Uterus (tissue), 3 donors: ENCODE measurements at regions not wholly inside any gene's neighbourhood (a gene's known extent, or its start where the extent isn't known, plus 50 kb on each side); places are given as distances from the start of the nearest gene placed in this dataset.
"Not testable (repeated sequence)": the region's sequence is repeated elsewhere in the genome, so short reads cannot be mapped to it uniquely, and the experiment has no call there.

Experiments
- DNase-seq, 2 donors: peaks; one replicate each; pipeline ENCODE4 v3.0.0-alpha.2; 2019 to 2020
- H3K27ac ChIP-seq, 2 donors: fragments of 200-600 bp; sonication (generic); 1 replicate in 1 of 2; 2 replicates in 1 of 2; pipeline ENCODE4 v1.5.1; 2016 to 2018
- H3K27me3 ChIP-seq, 2 donors: fragments of 200-600 bp; sonication (generic); one replicate each; pipeline ENCODE4 v1.5.1; 2018 to 2019; ENCODE audit warnings: control low read depth in 1 of 2
- H3K36me3 ChIP-seq, 2 donors: fragments of 200-600 bp; sonication (generic); one replicate each; pipeline ENCODE4 v1.5.1; 2019; ENCODE audit warnings: control low read depth in 1 of 2
- H3K4me1 ChIP-seq, 2 donors: fragments of 200-600 bp; sonication (generic); one replicate each; pipeline ENCODE4 v1.5.1; 2018 to 2019; ENCODE audit warnings: control low read depth in 1 of 2
- H3K4me3 ChIP-seq, 2 donors: fragments of 200-600 bp; sonication (generic); 1 replicate in 1 of 2; 2 replicates in 1 of 2; pipeline ENCODE4 v1.5.1; 2018 to 2019; ENCODE audit warnings: mild to moderate bottlenecking in 1 of 2
- H3K9me3 ChIP-seq, 2 donors: fragments of 200-600 bp; sonication (generic); one replicate each; pipeline ENCODE4 v1.5.1; 2019; ENCODE audit warnings: control low read depth in 1 of 2
- POLR2A ChIP-seq, 2 donors: fragments of 450-650 bp; IDR thresholded peaks; one replicate each; pipeline ENCODE4 v1.6.1; 2016; ENCODE audit warnings: antibody characterized with exemption in 2 of 2, mild to moderate bottlenecking in 1 of 2, moderate library complexity in 1 of 2
- intact Hi-C: fragments of 100-400 bp; cut with DNase I; formaldehyde crosslinking; loops from one replicate; pipeline ENCODE4 v1.15.1; 2023; ENCODE audit warnings: low total_unique reads
- TF ChIP-seq, protein P1 (sequence below), 4 experiments: fragments of 200-600 bp in 2 of 4; fragments of 450-650 bp in 2 of 4; sonication (generic) in 2 of 4; IDR thresholded peaks; one replicate each; pipeline ENCODE4 v1.5.1; 2016 to 2019; ENCODE audit warnings: antibody characterized with exemption in 4 of 4, mild to moderate bottlenecking in 2 of 4, moderate library complexity in 1 of 4
- donor health status: DM: yes; HTN: yes; CAD: no.

DNA sequence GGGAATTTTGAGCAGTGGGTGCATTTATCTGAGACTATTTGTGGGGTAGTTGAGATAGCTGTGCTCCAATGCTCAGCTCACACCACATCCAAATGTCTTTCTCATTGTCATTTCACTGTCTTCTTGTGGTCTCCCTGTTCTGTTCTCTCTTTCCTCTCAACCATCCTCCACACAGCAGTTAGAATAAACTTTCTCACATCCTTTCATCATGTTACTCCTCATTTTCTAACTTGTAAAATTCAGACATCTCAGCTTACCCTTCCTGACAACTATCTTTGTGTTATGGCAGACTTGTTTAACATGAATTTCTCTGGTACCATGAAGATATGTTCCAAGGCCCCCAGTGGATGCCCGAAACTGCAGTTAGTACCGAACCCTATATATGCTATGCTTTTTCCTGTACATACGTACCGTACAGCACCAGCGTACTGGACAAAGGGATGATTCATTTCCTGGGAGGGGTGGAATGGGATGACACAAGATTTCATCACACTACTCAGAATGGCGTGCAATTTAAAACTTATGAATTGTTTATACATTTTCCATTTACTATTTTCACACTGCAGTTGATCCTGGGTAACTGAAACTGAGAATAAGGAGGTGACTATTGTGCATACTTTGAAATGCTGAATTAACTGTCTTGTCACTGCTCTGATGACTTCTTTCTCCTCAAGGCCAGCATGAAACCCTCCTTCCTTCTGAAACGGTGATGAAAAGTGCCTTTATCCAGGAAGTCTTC lies 177.1 kb upstream of the SLC38A2 start:
- no peaks in the 10 kb centered on the region for H3K36me3 ChIP-seq
- H3K27me3 ChIP-seq = no peaks in the 10 kb centered on the region
- H3K4me1 ChIP-seq = peaks cover 0 to 3% of the 10 kb centered on the region in 2 donors
- TF ChIP-seq POLR2A (IDR thresholded peaks at IDR 0.05) = no peak
- TF ChIP-seq, protein P1, sequence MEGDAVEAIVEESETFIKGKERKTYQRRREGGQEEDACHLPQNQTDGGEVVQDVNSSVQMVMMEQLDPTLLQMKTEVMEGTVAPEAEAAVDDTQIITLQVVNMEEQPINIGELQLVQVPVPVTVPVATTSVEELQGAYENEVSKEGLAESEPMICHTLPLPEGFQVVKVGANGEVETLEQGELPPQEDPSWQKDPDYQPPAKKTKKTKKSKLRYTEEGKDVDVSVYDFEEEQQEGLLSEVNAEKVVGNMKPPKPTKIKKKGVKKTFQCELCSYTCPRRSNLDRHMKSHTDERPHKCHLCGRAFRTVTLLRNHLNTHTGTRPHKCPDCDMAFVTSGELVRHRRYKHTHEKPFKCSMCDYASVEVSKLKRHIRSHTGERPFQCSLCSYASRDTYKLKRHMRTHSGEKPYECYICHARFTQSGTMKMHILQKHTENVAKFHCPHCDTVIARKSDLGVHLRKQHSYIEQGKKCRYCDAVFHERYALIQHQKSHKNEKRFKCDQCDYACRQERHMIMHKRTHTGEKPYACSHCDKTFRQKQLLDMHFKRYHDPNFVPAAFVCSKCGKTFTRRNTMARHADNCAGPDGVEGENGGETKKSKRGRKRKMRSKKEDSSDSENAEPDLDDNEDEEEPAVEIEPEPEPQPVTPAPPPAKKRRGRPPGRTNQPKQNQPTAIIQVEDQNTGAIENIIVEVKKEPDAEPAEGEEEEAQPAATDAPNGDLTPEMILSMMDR (IDR thresholded peaks at IDR 0.05) = no peak
- no peak for DNase-seq
- no peak overlapping the region for H3K4me3 ChIP-seq
- intact Hi-C loops = no loop called here
- no peaks in the 10 kb centered on the region for H3K9me3 ChIP-seq
- H3K27ac ChIP-seq = no peak overlapping the region

DNA sequence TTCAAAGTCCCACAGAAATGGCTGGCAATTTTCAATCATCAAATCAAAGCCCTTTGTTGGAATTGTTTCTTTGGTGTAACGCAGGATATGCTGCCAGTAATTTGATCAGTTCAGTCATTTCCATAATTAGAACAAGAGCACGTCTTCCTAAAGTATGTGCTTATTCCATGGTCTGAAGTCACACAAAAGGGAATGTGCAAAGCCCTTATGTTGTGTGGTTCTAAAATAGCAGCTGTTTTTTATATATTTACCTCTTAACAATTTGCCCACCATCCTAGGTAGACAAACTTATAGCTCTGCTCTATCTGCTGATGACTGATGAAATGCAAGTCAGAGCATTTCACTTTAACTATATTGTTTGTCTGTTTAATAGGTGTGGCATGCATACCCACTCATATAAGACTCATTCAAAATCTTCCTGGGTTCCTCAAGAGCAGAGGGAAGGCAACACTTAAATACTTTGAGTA lies 176.1 kb upstream of the SLC38A2 start:
- Histone ChIP-seq H3K4me1 (peaks cover 0 to 3% of the 10 kb centered on the region in 2 donors), H3K36me3 (no peaks in the 10 kb centered on the region), H3K27ac (no peak overlapping the region), H3K4me3 (no peak overlapping the region), H3K9me3 (no peaks in the 10 kb centered on the region), H3K27me3 (no peaks in the 10 kb centered on the region)
- intact Hi-C loops = no loop called here
- DNase-seq = no peak
- TF ChIP-seq, protein P1 (IDR thresholded peaks at IDR 0.05) = no peak
- no peak for TF ChIP-seq POLR2A (IDR thresholded peaks at IDR 0.05)

DNA sequence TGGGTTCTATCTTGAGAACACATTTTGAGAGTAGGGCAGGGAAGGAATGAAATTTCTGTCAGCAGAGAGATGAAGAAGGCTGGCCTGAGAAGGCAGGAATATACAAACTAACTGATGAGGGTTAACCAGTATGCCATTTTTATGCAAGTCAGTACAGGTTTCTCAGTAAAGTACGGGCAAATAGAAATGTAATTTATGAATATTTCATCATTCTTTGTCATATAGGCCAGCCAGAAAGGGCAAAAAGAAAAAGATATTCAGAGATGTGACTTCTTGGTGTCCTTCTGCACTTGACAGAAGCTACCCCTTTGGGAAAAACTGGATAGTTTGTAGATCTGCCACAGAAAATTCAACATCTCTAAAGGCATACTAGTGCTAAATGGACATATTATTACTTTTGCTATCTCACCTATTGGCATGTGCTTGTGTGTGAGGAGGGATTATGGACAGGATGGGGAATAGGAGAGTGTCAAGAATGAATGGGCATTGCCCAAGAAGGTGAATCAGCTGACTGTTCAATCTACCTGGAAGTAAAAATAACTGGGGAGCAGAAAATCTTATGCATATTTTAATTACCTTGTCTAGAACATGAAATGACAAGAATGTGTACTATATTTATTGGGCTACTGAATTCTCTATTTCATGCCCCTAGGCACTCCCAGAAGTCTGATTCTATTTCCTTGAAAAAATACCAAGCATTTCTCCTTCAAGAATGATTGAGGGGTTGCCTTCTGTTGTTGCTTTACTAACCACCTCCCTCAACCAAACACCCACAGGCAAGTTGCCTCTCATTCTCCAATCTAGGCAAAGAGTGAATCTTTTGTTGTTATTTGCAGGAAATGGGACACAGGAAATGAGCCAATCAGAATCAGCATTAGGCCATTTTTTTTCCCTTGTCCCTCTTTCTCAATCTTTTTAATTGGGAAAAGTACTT lies 175.1 kb upstream of the SLC38A2 start:
- TF ChIP-seq POLR2A (IDR thresholded peaks at IDR 0.05) = no peak
- TF ChIP-seq, protein P1 (IDR thresholded peaks at IDR 0.05) = no peak
- no peak overlapping the region for H3K4me3 ChIP-seq
- no peaks in the 10 kb centered on the region for H3K27me3 ChIP-seq
- H3K27ac ChIP-seq = no peak overlapping the region
- H3K36me3 ChIP-seq = no peaks in the 10 kb centered on the region
- no peaks in the 10 kb centered on the region for H3K4me1 ChIP-seq
- H3K9me3 ChIP-seq = no peaks in the 10 kb centered on the region
- DNase-seq = no peak
- intact Hi-C loops = no loop called here

DNA sequence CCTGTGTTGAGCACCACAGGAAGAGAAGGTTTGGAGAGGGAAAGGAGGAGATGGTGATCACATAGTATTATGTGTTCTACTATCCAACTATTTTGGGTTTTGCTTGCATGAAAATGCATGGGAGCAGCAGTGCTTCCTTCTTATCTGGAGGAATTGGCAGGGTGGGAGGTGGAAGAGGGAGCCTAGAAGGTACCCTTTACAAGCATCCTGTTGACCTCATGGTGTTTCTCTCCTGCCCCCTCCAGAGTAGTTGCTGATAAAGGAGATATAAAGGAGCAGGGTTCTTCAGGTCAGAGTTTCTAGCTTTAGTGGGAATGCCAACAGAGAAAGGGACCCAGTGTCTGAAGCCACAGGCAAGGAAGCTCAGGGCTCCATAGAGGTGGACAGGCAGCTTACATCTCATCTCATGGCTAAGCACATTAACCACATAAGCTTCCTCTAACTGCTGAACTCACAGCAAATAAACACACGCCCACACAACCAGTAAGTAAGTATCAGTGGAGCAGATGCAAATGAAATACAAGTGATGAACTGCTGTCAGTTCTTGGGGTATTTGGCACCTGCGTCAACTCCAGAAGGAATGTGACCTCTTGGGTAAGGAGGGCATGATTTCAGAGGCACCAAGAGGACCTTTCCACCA lies 174.2 kb upstream of the SLC38A2 start:
- H3K9me3 ChIP-seq = no peaks in the 10 kb centered on the region
- H3K4me3 ChIP-seq = no peak overlapping the region
- intact Hi-C loops = no loop called here
- no peak overlapping the region for H3K27ac ChIP-seq
- no peak for DNase-seq
- TF ChIP-seq POLR2A (IDR thresholded peaks at IDR 0.05) = no peak
- TF ChIP-seq, protein P1 (IDR thresholded peaks at IDR 0.05) = no peak
- H3K27me3 ChIP-seq = no peaks in the 10 kb centered on the region
- no peaks in the 10 kb centered on the region for H3K4me1 ChIP-seq
- no peaks in the 10 kb centered on the region for H3K36me3 ChIP-seq

DNA sequence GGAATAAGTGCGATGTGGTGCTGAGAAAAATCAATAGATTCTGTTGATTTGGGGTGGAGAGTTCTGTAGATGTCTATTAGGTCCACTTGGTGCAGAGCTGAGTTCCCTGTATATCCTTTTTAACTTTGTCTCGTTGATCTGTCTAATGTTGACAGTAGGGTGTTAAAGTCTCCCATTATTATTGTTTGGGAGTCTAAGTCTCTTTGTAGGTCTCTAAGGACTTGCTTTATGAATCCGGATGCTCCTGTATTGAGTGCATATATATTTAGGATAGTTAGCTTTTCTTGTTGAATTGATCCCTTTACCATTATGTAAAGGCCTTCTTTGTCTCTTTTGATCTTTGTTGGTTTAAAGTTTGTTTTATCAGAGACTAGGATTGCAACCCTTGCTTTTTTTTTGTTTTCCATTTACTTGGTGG lies 170.8 kb upstream of the SLC38A2 start:
- H3K9me3 ChIP-seq, H3K4me1 ChIP-seq, H3K4me3 ChIP-seq, intact Hi-C loops, H3K27ac ChIP-seq, DNase-seq, H3K36me3 ChIP-seq, H3K27me3 ChIP-seq: not testable (repeated sequence)
